ENCODE measurements at regions not wholly inside any gene's neighbourhood (a gene's known extent, or its start where the extent isn't known, plus 50 kb on each side); places are given as distances from the start of the nearest gene placed in this dataset.

DNA sequence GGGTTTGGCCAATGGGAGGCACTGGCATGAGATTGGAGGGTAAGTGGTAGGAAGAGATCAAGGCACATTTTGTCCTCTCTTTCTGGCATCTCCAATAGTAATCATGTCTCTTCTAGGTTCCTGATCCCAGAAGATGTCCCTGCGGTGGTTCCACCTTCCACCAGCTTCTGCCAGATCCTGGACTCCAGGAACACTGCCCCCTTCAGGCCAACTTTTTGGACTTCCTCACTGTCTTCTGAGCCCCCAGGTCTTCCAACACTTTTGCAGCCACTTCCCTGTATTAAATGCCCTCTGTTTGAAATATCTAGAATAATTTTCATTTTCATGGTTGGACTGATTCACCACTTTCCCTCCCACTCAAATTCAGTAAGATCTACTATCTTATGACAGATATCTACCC, 60.9 kb downstream of the BAMBI start (continued):
- TF ChIP-seq, protein P1, sequence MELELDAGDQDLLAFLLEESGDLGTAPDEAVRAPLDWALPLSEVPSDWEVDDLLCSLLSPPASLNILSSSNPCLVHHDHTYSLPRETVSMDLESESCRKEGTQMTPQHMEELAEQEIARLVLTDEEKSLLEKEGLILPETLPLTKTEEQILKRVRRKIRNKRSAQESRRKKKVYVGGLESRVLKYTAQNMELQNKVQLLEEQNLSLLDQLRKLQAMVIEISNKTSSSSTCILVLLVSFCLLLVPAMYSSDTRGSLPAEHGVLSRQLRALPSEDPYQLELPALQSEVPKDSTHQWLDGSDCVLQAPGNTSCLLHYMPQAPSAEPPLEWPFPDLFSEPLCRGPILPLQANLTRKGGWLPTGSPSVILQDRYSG (tag; conservative IDR thresholded peaks at IDR 0.05; ENCODE audit: low read depth), result no peak
- TF ChIP-seq, protein P2, sequence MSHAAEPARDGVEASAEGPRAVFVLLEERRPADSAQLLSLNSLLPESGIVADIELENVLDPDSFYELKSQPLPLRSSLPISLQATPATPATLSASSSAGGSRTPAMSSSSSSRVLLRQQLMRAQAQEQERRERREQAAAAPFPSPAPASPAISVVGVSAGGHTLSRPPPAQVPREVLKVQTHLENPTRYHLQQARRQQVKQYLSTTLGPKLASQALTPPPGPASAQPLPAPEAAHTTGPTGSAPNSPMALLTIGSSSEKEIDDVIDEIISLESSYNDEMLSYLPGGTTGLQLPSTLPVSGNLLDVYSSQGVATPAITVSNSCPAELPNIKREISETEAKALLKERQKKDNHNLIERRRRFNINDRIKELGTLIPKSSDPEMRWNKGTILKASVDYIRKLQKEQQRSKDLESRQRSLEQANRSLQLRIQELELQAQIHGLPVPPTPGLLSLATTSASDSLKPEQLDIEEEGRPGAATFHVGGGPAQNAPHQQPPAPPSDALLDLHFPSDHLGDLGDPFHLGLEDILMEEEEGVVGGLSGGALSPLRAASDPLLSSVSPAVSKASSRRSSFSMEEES (CRISPR knock-in tag; IDR thresholded peaks at IDR 0.05), result no peak
- peak in 1 of 2 experiments; percentile 41; a peak in 2 of 4 replicates for TF ChIP-seq RAD21 (CRISPR knock-in tag; conservative IDR thresholded peaks at IDR 0.05 in 1 of 2, IDR thresholded peaks at IDR 0.05 in 1 of 2)
- TF ChIP-seq WHSC1 (IDR thresholded peaks at IDR 0.05; ENCODE audit: low read length), result no peak
- TF ChIP-seq TCF7L2 (IDR thresholded peaks at IDR 0.05; ENCODE audit: low read depth, low read length), result no peak

DNA sequence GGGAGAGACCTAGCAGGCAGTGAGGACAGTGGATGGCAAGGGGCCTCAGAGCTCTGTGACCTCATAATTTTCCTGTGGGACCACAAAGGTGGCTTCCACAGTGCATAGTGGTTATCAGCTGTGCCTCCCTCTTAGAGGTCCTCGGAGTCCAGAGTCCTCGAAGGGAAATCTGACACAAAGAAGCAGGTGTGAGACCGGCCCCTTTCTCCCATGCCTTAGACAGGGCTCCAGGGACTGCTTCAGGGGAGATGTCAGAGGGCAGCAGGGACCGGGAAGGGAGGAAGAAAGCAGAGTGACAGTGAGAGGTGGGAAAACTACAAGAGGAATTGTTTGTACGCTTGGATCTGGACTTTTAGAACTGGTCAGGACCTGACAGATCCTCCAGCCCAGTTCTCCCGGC, 66.3 kb downstream of the BAMBI start:
- Histone ChIP-seq H3K9me1 (ENCODE audit: control insufficient read depth, insufficient read depth, low read length) (no peaks in the 10 kb centered on the region), H3K79me2 (ENCODE audit: control insufficient read depth, insufficient read depth, low read length) (no peaks in the 10 kb centered on the region), H3K4me1 (replicated peaks in 1 of 2; ENCODE audit: control insufficient read depth in 2 of 2, insufficient read depth in 2 of 2, low read length in 2 of 2) (peaks cover 0 to 3% of the 10 kb centered on the region in 2 experiments; a peak in 1 of 5 replicates), H3K4me3 (no peak overlapping the region), H4K20me1 (replicated peaks; ENCODE audit: control insufficient read depth, insufficient read depth, low read length) (no peaks in the 10 kb centered on the region), H3K9ac (ENCODE audit: insufficient read depth in 1 of 2, low read depth in 2 of 2, low read length in 2 of 2) (peak overlapping the region in 1 of 2 experiments; percentile 33; a peak in 1 of 4 replicates), H3K27ac (ENCODE audit: extremely low read depth, low read depth, low read length) (no peak overlapping the region), H2AFZ (ENCODE audit: low read depth, low read length) (peak overlapping the region; percentile 68), H3K27me3 (ENCODE audit: control insufficient read depth in 2 of 2, insufficient read depth in 2 of 2, low read length in 2 of 2) (no peaks in the 10 kb centered on the region), H3K9me3 (replicated peaks; ENCODE audit: control insufficient read depth, insufficient read depth, low read depth, low read length) (no peaks in the 10 kb centered on the region; the same call in 1 of the 2 replicates), H3K36me3 (ENCODE audit: control insufficient read depth, insufficient read depth, low read length) (no peaks in the 10 kb centered on the region), H3K4me2 (ENCODE audit: insufficient read depth, low read length) (no peak overlapping the region)
- ATAC-seq, result no peak; the same call in 2 of the 3 replicates
- no peak for DNase-seq (ENCODE audit: extremely low read depth in 1 of 4, low spot score in 3 of 4)
- ChIA-PET POLR2A (interaction anchor here (1.3 kb wide), 1 partner anchor 19 kb away, joined by 3 read pairs; no protein-coding TSS in a partner anchor), CTCF (ENCODE audit: low intra/inter-chr PET ratio) (no interaction called here)
- intact Hi-C loops (cut with micrococcal nuclease), result no loop called here
- in situ Hi-C loops (cut with MboI), result no loop called here
- no peak for FAIRE-seq
- 33% methylated on average over 5 of the region's 6 CpGs for WGBS (ENCODE audit: insufficient coverage, low coverage, missing lambda C conversion rate)
- BruUV-seq (replicated peaks), result no TSS peak
- TF ChIP-seq CBFA2T3 (IDR thresholded peaks at IDR 0.05) (no peak), JUND (IDR thresholded peaks at IDR 0.05; ENCODE audit: borderline replicate concordance, low read depth, low read length) (no peak), JUND (tag; IDR thresholded peaks at IDR 0.05; ENCODE audit: borderline replicate concordance, low read depth, low read length) (no peak), RUNX1 (IDR thresholded peaks at IDR 0.05; ENCODE audit: low read depth) (no peak), ZNF140 (CRISPR knock-in tag; IDR thresholded peaks at IDR 0.05) (no peak)
- TF ChIP-seq, protein P3, sequence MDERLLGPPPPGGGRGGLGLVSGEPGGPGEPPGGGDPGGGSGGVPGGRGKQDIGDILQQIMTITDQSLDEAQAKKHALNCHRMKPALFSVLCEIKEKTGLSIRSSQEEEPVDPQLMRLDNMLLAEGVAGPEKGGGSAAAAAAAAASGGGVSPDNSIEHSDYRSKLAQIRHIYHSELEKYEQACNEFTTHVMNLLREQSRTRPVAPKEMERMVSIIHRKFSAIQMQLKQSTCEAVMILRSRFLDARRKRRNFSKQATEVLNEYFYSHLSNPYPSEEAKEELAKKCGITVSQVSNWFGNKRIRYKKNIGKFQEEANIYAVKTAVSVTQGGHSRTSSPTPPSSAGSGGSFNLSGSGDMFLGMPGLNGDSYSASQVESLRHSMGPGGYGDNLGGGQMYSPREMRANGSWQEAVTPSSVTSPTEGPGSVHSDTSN (CRISPR knock-in tag; IDR thresholded peaks at IDR 0.05; ENCODE audit: low read depth), result no peak
- TF ChIP-seq, protein P3 (tag; conservative IDR thresholded peaks at IDR 0.05; ENCODE audit: low read depth), result no peak
- TF ChIP-seq, protein P4, sequence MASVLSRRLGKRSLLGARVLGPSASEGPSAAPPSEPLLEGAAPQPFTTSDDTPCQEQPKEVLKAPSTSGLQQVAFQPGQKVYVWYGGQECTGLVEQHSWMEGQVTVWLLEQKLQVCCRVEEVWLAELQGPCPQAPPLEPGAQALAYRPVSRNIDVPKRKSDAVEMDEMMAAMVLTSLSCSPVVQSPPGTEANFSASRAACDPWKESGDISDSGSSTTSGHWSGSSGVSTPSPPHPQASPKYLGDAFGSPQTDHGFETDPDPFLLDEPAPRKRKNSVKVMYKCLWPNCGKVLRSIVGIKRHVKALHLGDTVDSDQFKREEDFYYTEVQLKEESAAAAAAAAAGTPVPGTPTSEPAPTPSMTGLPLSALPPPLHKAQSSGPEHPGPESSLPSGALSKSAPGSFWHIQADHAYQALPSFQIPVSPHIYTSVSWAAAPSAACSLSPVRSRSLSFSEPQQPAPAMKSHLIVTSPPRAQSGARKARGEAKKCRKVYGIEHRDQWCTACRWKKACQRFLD (CRISPR knock-in tag; IDR thresholded peaks at IDR 0.05), result no peak
